ENCODE measurements at regions not wholly inside any gene's neighbourhood (a gene's known extent, or its start where the extent isn't known, plus 50 kb on each side); places are given as distances from the start of the nearest gene placed in this dataset.
"Not testable (repeated sequence)": the region's sequence is repeated elsewhere in the genome, so short reads cannot be mapped to it uniquely, and the experiment has no call there.

- Histone ChIP-seq H4K8ac (replicated peaks; ENCODE audit: insufficient read length, low read depth, low read length) (no peak overlapping the region), H4K20me1 (ENCODE audit: control insufficient read depth, insufficient read depth, insufficient read length) (no peaks in the 10 kb centered on the region), H2BK120ac (ENCODE audit: low read depth, low read length, poor library complexity, severe bottlenecking) (no peak overlapping the region), H3K18ac (ENCODE audit: insufficient read length, low read depth, low read length) (no peak overlapping the region), H3K4me2 (ENCODE audit: insufficient read depth, insufficient read length, low read length) (no peak overlapping the region), H3K9ac (ENCODE audit: extremely low read depth, insufficient read length, low read length) (no peak overlapping the region), H2BK20ac (ENCODE audit: low read depth, low read length, poor library complexity, severe bottlenecking) (no peak overlapping the region), H4K5ac (ENCODE audit: insufficient read length, low read depth, low read length) (no peak overlapping the region), H2BK12ac (ENCODE audit: insufficient read length, low read depth, low read length) (no peak overlapping the region), H3K9me3 (ENCODE audit: control insufficient read depth, low read depth, low read length) (no peaks in the 10 kb centered on the region), H4K91ac (ENCODE audit: insufficient read length, low read depth, low read length) (no peak overlapping the region), H3K23me2 (ENCODE audit: insufficient read length, low read depth, low read length, poor library complexity, severe bottlenecking) (no peaks in the 10 kb centered on the region), H3K79me1 (ENCODE audit: insufficient read depth, low read depth, low read length, poor library complexity, severe bottlenecking) (no peaks in the 10 kb centered on the region), H3K4ac (ENCODE audit: low read depth, low read length) (no peak overlapping the region), H3K27me3 (ENCODE audit: insufficient read depth, low read length) (no peaks in the 10 kb centered on the region), H3K56ac (ENCODE audit: insufficient read length, low read depth, low read length) (no peak overlapping the region), H2BK5ac (ENCODE audit: insufficient read length, low read length) (no peak overlapping the region), H2AK5ac (ENCODE audit: insufficient read length, low read length) (no peak overlapping the region), H2AFZ (ENCODE audit: low read length) (no peak overlapping the region), H2BK15ac (ENCODE audit: low read depth, low read length) (no peak overlapping the region), H3K79me2 (ENCODE audit: insufficient read depth, low read length) (no peaks in the 10 kb centered on the region), H3T11ph (ENCODE audit: low read length) (no peak overlapping the region), H3K14ac (ENCODE audit: insufficient read depth, low read length) (no peak overlapping the region), H3K4me1 (ENCODE audit: insufficient read depth, low read length) (no peaks in the 10 kb centered on the region), H3K27ac (ENCODE audit: insufficient read length, low read depth, low read length) (no peak overlapping the region), H3K23ac (ENCODE audit: insufficient read length, low read depth, low read length) (no peak overlapping the region)
- no peaks in the 10 kb centered on the region for H3K9me3 Mint-ChIP-seq
- no peaks in the 10 kb centered on the region for H3K36me3 Mint-ChIP-seq (ENCODE audit: insufficient read depth in 1 of 3, low read depth in 3 of 3)
- WGBS (ENCODE audit: extremely low coverage, insufficient read length, low lambda C conversion rate) = no CpG with 5 or more reads among the region's 2 CpGs
- no peak overlapping the region for H3K27ac Mint-ChIP-seq
- TF ChIP-seq, protein P1, sequence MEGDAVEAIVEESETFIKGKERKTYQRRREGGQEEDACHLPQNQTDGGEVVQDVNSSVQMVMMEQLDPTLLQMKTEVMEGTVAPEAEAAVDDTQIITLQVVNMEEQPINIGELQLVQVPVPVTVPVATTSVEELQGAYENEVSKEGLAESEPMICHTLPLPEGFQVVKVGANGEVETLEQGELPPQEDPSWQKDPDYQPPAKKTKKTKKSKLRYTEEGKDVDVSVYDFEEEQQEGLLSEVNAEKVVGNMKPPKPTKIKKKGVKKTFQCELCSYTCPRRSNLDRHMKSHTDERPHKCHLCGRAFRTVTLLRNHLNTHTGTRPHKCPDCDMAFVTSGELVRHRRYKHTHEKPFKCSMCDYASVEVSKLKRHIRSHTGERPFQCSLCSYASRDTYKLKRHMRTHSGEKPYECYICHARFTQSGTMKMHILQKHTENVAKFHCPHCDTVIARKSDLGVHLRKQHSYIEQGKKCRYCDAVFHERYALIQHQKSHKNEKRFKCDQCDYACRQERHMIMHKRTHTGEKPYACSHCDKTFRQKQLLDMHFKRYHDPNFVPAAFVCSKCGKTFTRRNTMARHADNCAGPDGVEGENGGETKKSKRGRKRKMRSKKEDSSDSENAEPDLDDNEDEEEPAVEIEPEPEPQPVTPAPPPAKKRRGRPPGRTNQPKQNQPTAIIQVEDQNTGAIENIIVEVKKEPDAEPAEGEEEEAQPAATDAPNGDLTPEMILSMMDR (conservative IDR thresholded peaks at IDR 0.05) = no peak
- DNase-seq = no peak
- H3K4me3 Mint-ChIP-seq = no peak overlapping the region
- no peaks in the 10 kb centered on the region for H3K4me1 Mint-ChIP-seq
- H3K27me3 Mint-ChIP-seq (ENCODE audit: low read depth) = no peaks in the 10 kb centered on the region; the same call in 1 of the 2 replicates
Observed at GRCh38 chr5:50905996-50906570, 239.6 kb downstream of the PARP8 start.

DNA sequence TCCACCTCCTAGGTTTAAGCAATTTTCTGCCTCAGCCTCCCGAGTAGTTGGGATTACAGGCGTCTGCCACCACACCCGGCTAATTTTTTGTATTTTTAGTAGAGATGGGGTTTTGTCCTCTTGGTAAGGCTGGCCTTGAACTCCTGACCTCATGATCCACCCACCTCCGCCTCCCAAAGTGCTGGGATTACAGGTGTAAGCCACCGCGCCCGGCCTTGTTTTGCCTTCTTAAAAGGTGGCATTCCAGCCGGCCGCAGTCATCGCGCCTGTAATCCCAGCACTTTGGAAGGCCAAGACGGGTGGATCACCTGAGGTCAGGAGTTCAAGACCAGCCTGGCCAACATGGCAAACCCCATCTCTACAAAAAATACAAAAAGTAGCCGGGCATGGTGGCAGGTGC lies 253.7 kb downstream of the PARP8 start:
- H3K9me3 Mint-ChIP-seq = not testable (repeated sequence)

More for the DNA sequence above, 253.7 kb downstream of the PARP8 start:
- H3K14ac ChIP-seq (ENCODE audit: insufficient read depth, low read length); H3K27ac Mint-ChIP-seq; H3K36me3 Mint-ChIP-seq (ENCODE audit: insufficient read depth in 1 of 3, low read depth in 3 of 3); H4K5ac ChIP-seq (ENCODE audit: insufficient read length, low read depth, low read length); H3K18ac ChIP-seq (ENCODE audit: insufficient read length, low read depth, low read length); H3K4me3 Mint-ChIP-seq; H3K79me1 ChIP-seq (ENCODE audit: insufficient read depth, low read depth, low read length, poor library complexity, severe bottlenecking); H3K27me3 Mint-ChIP-seq (ENCODE audit: low read depth); H2BK20ac ChIP-seq (ENCODE audit: low read depth, low read length, poor library complexity, severe bottlenecking); H3K23me2 ChIP-seq (ENCODE audit: insufficient read length, low read depth, low read length, poor library complexity, severe bottlenecking); H3K9me3 ChIP-seq (ENCODE audit: control insufficient read depth, low read depth, low read length); H4K91ac ChIP-seq (ENCODE audit: insufficient read length, low read depth, low read length); DNase-seq; H2BK5ac ChIP-seq (ENCODE audit: insufficient read length, low read length); H2AFZ ChIP-seq (ENCODE audit: low read length); H2BK12ac ChIP-seq (ENCODE audit: insufficient read length, low read depth, low read length); H3K56ac ChIP-seq (ENCODE audit: insufficient read length, low read depth, low read length); H3K4me1 ChIP-seq (ENCODE audit: insufficient read depth, low read length); H3K4me1 Mint-ChIP-seq; H2BK120ac ChIP-seq (ENCODE audit: low read depth, low read length, poor library complexity, severe bottlenecking); H4K20me1 ChIP-seq (ENCODE audit: control insufficient read depth, insufficient read depth, insufficient read length); H3K23ac ChIP-seq (ENCODE audit: insufficient read length, low read depth, low read length); H3K27me3 ChIP-seq (ENCODE audit: insufficient read depth, low read length); H2AK5ac ChIP-seq (ENCODE audit: insufficient read length, low read length); H3K27ac ChIP-seq (ENCODE audit: insufficient read length, low read depth, low read length); H4K8ac ChIP-seq (replicated peaks; ENCODE audit: insufficient read length, low read depth, low read length); H3K4me2 ChIP-seq (ENCODE audit: insufficient read depth, insufficient read length, low read length); H3K9ac ChIP-seq (ENCODE audit: extremely low read depth, insufficient read length, low read length); H3K79me2 ChIP-seq (ENCODE audit: insufficient read depth, low read length); H2BK15ac ChIP-seq (ENCODE audit: low read depth, low read length); H3T11ph ChIP-seq (ENCODE audit: low read length); H3K4ac ChIP-seq (ENCODE audit: low read depth, low read length): not testable (repeated sequence)
- no CpG with 5 or more reads among the region's 13 CpGs for WGBS (ENCODE audit: extremely low coverage, insufficient read length, low lambda C conversion rate)
